SK-N-MC (cell line): ENCODE measurements at regions not wholly inside any gene's neighbourhood (a gene's known extent, or its start where the extent isn't known, plus 50 kb on each side); places are given as distances from the start of the nearest gene placed in this dataset.

Experiments
- EZH2 ChIP-seq: fragments of 200-600 bp; sonication (generic); IDR thresholded peaks from one replicate; pipeline ENCODE4 v1.6.1; 2017; ENCODE audit warnings: antibody characterized with exemption
- FOXP2 ChIP-seq: optimal IDR thresholded peaks from 2 replicates; pipeline ENCODE3; 2011; ENCODE audit warnings: mild to moderate bottlenecking, moderate library complexity; ENCODE audit not compliant: insufficient read depth; ENCODE audit errors: extremely low read length, control extremely low read depth

DNA sequence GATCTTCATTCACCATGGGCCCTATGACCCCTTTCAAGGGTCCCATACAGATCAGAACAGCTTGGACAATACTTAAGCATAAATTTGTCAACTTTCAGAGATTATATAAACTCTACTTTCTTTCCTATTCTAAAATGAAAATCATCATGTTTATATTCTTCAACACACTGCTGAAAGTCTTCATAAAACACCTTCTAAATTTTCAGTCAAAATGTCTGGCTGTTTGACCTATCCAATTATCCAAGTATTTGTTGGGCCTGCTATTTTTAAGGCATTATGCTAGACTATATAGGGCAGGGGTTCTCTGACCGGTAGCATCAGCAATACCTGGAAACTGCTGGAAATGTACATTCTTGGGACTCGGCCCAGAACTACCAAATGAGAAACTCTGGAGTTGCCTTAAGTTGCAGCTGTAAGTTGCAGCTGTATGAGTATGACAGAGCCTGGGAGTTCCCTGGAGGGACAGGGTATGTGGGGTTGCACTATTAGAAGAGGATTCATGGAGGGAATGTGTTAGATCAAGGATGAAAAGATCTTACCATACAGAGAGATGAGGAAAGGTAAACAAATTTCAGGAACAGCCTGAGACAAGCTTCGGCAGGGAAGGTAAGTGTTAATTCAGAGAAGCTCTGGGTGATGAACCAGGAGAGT, 293.0 kb downstream of the ADGB start:
- TF ChIP-seq FOXP2 (no peak), EZH2 (no peak)
